ENCODE measurements at regions not wholly inside any gene's neighbourhood (a gene's known extent, or its start where the extent isn't known, plus 50 kb on each side); places are given as distances from the start of the nearest gene placed in this dataset.

DNA sequence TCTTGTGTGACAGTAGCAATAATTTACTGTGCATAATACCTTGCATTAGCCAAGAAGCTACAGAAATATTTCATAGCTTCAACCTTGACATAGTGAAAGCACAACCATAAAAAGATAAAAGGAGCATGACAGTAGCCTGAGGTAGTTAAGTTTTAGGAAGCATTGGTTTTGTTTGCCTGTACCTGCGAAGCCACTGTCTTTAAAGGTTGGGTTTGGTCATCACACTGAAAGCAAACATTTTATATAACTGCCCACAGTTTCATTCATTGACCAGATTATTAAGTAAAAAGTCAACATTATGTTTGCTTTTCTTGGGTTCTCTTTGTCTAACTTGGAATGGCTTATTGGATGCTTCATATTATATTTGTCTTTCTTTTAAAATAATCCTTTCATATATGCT, 450.1 kb upstream of the IL12A start:
- H3K4me1 ChIP-seq: no peaks in the 10 kb centered on the region
- peaks cover 2% of the 10 kb centered on the region for H3K27me3 Mint-ChIP-seq (ENCODE audit: insufficient read depth, low read depth)
- no peaks in the 10 kb centered on the region for H3K4me1 Mint-ChIP-seq
- H3K36me3 Mint-ChIP-seq: no peaks in the 10 kb centered on the region
- no peaks in the 10 kb centered on the region for H3K9me3 ChIP-seq (ENCODE audit: low read depth)
- no peak for DNase-seq (ENCODE audit: low spot score)
- no peak overlapping the region for H3K27ac Mint-ChIP-seq
- H3K27me3 ChIP-seq: no peaks in the 10 kb centered on the region
- no peak overlapping the region for H3K4me3 Mint-ChIP-seq
- no peak overlapping the region for H3K4me3 ChIP-seq
- H2AFZ ChIP-seq (replicated peaks): no peak overlapping the region
- H3F3A ChIP-seq (ENCODE audit: low read depth): no peaks in the 10 kb centered on the region
- H3K36me3 ChIP-seq: no peaks in the 10 kb centered on the region
- H3K4me2 ChIP-seq: no peak overlapping the region
- H3K27ac ChIP-seq: no peak overlapping the region
- TF ChIP-seq CTCF (IDR thresholded peaks at IDR 0.05) (no peak), EZH2phosphoT487 (IDR thresholded peaks at IDR 0.05) (no peak), EZH2 (IDR thresholded peaks at IDR 0.05) (no peak)
- no peaks in the 10 kb centered on the region for H3K9me3 Mint-ChIP-seq
- H3K79me2 ChIP-seq (ENCODE audit: low read depth): no peaks in the 10 kb centered on the region
- no peaks in the 10 kb centered on the region for H4K20me1 ChIP-seq (ENCODE audit: low read depth)
- no peak overlapping the region for H3K9ac ChIP-seq

- Mint-ChIP-seq H3K4me3 (no peak overlapping the region), H3K36me3 (no peaks in the 10 kb centered on the region), H3K27me3 (ENCODE audit: insufficient read depth, low read depth) (no peaks in the 10 kb centered on the region), H3K4me1 (no peaks in the 10 kb centered on the region), H3K9me3 (no peaks in the 10 kb centered on the region), H3K27ac (no peak overlapping the region)
- no peaks in the 10 kb centered on the region for H4K20me1 ChIP-seq (ENCODE audit: low read depth)
- H3K9ac ChIP-seq: no peak overlapping the region
- no peaks in the 10 kb centered on the region for H3K9me3 ChIP-seq (ENCODE audit: low read depth)
- no peak overlapping the region for H2AFZ ChIP-seq (replicated peaks)
- no peaks in the 10 kb centered on the region for H3K27me3 ChIP-seq
- H3K4me1 ChIP-seq: no peaks in the 10 kb centered on the region
- H3K4me2 ChIP-seq: no peak overlapping the region
- H3K79me2 ChIP-seq (ENCODE audit: low read depth): no peaks in the 10 kb centered on the region
- no peak for DNase-seq (ENCODE audit: low spot score)
- no peaks in the 10 kb centered on the region for H3F3A ChIP-seq (ENCODE audit: low read depth)
- H3K27ac ChIP-seq: no peak overlapping the region
- H3K36me3 ChIP-seq: no peaks in the 10 kb centered on the region
- TF ChIP-seq EZH2phosphoT487 (IDR thresholded peaks at IDR 0.05) (no peak), EZH2 (IDR thresholded peaks at IDR 0.05) (no peak), CTCF (IDR thresholded peaks at IDR 0.05) (no peak)
- H3K4me3 ChIP-seq: no peak overlapping the region
Observed at GRCh38 chr3:159540882-159541495, 447.6 kb upstream of the IL12A start.

DNA sequence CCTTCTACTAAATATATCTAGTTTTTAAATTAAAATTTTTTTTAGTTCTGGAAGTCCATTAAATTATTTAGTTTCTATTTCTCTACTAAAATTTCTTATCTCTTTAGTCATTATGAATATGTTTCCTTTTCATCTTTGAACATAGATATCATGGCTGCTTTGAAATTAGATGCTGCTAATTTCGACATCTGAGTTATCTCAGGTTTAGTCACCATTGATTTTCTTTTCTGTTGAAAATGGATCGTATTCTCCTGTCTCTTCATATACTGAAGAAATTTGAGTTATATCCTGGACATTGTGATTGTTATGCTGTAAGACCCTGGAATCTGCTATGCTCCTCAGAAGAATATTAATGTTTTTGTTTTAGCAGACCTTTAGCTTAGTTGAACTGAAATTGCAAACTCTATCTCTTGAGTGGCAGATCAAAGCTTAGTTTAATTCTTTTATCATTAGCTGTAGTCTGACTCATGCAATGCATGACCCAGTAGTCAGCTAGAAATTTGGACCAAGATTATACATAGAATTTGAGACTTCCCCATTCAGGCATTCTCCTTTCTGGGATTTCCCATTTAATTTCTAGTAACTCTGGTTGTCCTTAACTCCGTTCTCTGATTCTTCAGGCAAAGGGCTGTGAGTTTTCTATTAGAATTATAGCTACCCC, 439.8 kb upstream of the IL12A start:
- Histone ChIP-seq H3K4me2 (no peak overlapping the region), H2AFZ (replicated peaks) (no peak overlapping the region), H3K4me3 (no peak overlapping the region), H3F3A (ENCODE audit: low read depth) (no peaks in the 10 kb centered on the region), H3K9me3 (ENCODE audit: low read depth) (no peaks in the 10 kb centered on the region), H3K27me3 (no peaks in the 10 kb centered on the region), H3K27ac (no peak overlapping the region), H3K79me2 (ENCODE audit: low read depth) (no peaks in the 10 kb centered on the region), H3K36me3 (no peaks in the 10 kb centered on the region), H3K4me1 (no peaks in the 10 kb centered on the region), H4K20me1 (ENCODE audit: low read depth) (no peaks in the 10 kb centered on the region), H3K9ac (no peak overlapping the region)
- Mint-ChIP-seq H3K4me3 (no peak overlapping the region), H3K27ac (no peak overlapping the region), H3K36me3 (no peaks in the 10 kb centered on the region), H3K9me3 (no peaks in the 10 kb centered on the region), H3K27me3 (ENCODE audit: insufficient read depth, low read depth) (no peaks in the 10 kb centered on the region), H3K4me1 (no peaks in the 10 kb centered on the region)
- no peak for DNase-seq (ENCODE audit: low spot score)
- TF ChIP-seq CTCF (IDR thresholded peaks at IDR 0.05) (no peak), EZH2 (IDR thresholded peaks at IDR 0.05) (no peak), EZH2phosphoT487 (IDR thresholded peaks at IDR 0.05) (no peak)
